HG03575 (cell line): ENCODE measurements at regions not wholly inside any gene's neighbourhood (a gene's known extent, or its start where the extent isn't known, plus 50 kb on each side); places are given as distances from the start of the nearest gene placed in this dataset.
"Not testable (repeated sequence)": the region's sequence is repeated elsewhere in the genome, so short reads cannot be mapped to it uniquely, and the experiment has no call there.

Experiments
- ATAC-seq: cut with Tn5 transposase; IDR thresholded peaks from one replicate; pipeline ENCODE4 v1.9.1; 2021; ENCODE audit not compliant: unreplicated experiment, insufficient number of reproducible peaks, low FRiP score; ENCODE audit errors: extremely low read depth

GRCh38 chr6:67593247-67593646 lies 1041.8 kb upstream of the ADGRB3 start:
- ATAC-seq, result no peak

- no peak for ATAC-seq
These were observed 1043.2 kb upstream of the ADGRB3 start for GRCh38 chr6:67591910-67592309.

GRCh38 chr6:67567842-67568241 lies 1067.2 kb upstream of the ADGRB3 start:
- no peak for ATAC-seq

- ATAC-seq, result no peak
These were observed 1071.4 kb upstream of the ADGRB3 start for GRCh38 chr6:67563671-67564070.

GRCh38 chr6:67560068-67560467 lies 1075.0 kb upstream of the ADGRB3 start:
- no peak for ATAC-seq

DNA sequence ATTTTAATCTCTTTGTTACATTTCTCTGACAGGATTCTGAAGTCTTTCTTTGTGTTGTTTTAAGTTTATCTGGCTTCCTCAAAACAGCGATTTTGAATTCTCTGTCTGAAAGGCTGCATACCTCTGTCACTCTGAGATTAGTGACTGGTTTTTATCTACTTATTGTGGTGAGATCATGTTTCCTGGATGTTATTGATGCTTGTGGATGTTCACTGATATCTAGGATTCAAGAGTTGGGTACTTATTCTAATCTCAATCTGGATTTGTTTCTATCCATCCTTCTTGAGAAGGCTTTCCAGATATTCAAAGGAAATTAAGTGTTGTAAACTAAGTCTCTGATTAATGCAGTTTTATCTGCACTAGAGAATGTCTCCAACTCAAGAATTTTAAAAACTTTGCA lies 1076.1 kb upstream of the ADGRB3 start:
- no peak for ATAC-seq

GRCh38 chr6:67544851-67545452 lies 1090.1 kb upstream of the ADGRB3 start:
- ATAC-seq, result no peak

DNA sequence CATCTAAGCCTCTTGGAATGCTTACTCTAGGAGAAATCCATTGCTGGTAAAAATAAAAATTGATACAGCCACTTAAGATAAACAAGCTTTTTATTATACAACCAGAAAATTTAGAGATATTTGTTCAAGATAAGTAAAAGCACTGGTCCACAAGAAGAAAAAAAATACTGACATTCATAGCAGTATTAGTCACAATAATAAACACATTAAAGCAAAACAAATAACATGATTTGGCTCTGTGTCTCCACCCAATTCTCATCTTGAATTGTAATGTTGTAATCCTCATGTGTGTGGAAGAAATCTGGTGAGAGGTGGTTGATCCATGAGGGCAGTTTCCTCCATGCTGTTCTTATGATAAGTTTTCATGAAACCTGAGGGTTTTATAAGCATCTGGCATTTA lies 1093.5 kb upstream of the ADGRB3 start:
- ATAC-seq, result no peak

GRCh38 chr6:67538032-67538431 lies 1097.0 kb upstream of the ADGRB3 start:
- ATAC-seq, result no peak

GRCh38 chr6:67535946-67536345 lies 1099.1 kb upstream of the ADGRB3 start:
- no peak for ATAC-seq

- no peak for ATAC-seq
These were observed 1128.7 kb upstream of the ADGRB3 start for GRCh38 chr6:67506352-67506751.

GRCh38 chr6:67501755-67502154 lies 1133.3 kb upstream of the ADGRB3 start:
- ATAC-seq, result no peak

DNA sequence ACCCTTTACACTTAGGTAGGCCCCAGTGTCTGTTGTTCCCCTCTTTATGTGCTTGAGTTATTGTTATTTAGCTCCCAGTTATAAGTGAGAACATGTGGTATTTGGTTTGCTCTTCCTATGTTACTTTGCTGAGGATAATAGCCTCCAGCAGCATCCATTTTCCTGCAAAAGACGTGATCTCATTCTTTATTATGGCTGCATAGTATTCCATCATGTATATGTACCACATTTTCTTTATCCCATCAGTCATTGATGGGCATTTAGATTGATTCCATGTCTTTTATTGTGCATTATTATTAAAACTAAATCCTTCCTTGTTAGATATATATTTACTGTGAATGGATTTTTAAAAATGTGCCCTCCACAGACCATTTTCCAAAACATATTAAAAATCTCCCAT lies 1137.3 kb upstream of the ADGRB3 start:
- no peak for ATAC-seq

- ATAC-seq, result no peak
These were observed 1138.9 kb upstream of the ADGRB3 start for GRCh38 chr6:67496191-67496590.

DNA sequence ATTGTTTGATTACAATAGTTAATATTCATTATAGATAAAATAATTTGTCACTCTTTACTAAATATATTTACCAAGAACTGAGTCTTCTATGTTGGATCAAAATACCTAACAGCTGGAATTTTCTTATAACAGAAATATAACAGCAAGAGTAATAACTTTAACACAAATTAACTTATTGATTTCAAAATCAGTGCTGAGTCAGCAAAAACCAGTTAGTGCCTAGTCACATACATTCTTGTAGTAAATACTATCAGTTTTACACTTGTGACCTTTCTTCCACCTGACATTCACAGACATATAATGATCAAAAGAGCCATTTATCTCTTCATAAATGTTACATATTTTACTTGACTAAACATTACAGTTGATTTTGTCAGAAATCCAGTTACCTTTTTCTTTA lies 1141.4 kb upstream of the ADGRB3 start:
- ATAC-seq, result no peak

- ATAC-seq, result no peak
These were observed 1159.4 kb upstream of the ADGRB3 start for GRCh38 chr6:67475700-67476099.

- ATAC-seq, result no peak
These were observed 1167.7 kb upstream of the ADGRB3 start for GRCh38 chr6:67467341-67467740.

DNA sequence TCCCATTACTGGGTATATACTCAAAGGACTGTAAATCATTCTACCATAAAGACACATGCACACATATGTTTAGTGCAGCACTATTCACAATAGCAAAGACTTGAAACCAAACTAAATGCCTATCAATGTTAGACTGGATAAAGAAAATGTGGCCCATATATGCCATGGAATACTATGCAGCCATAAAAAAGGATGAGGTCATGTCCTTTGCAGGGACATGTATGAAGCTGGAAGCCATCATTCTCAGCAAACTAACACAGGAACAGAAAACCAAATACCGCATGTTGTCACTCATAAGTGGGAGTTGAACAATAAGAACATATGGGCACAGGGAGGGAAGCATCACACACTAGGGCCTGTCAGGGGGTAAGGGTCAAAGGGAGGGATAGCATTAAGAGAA lies 1172.4 kb upstream of the ADGRB3 start:
- ATAC-seq, result not testable (repeated sequence)

GRCh38 chr6:67459556-67459955 lies 1175.5 kb upstream of the ADGRB3 start:
- no peak for ATAC-seq

GRCh38 chr6:67458265-67458664 lies 1176.8 kb upstream of the ADGRB3 start:
- ATAC-seq, result no peak

GRCh38 chr6:67451874-67452273 lies 1183.2 kb upstream of the ADGRB3 start:
- no peak for ATAC-seq
